A549 (cell line): ENCODE measurements at regions not wholly inside any gene's neighbourhood (a gene's known extent, or its start where the extent isn't known, plus 50 kb on each side); places are given as distances from the start of the nearest gene placed in this dataset.

Experiments
- EP300 ChIP-seq, 2 experiments: fragments of >200 bp; sonication (Bioruptor Twin); formaldehyde crosslinking; IDR thresholded peaks; 2 replicates in 1 of 2; 3 replicates in 1 of 2; pipeline ENCODE4 v1.6.1; 2016 to 2017
- HDAC2 ChIP-seq: fragments of 200-600 bp; sonication (generic); IDR thresholded peaks from 2 replicates; pipeline ENCODE4 v1.6.1; 2016
- MYC ChIP-seq: IDR thresholded peaks from 2 replicates; pipeline ENCODE4 v1.6.1; 2012; ENCODE audit warnings: mild to moderate bottlenecking, inconsistent platforms, low read length, improper control_type of control experiment, borderline replicate concordance
- POLR2A ChIP-seq: IDR thresholded peaks from 2 replicates; pipeline ENCODE4 v1.6.1; 2012; ENCODE audit warnings: mild to moderate bottlenecking, low read length
- TF ChIP-seq, protein P1 (sequence below): fragments of 200-600 bp; sonication (generic); IDR thresholded peaks from 2 replicates; pipeline ENCODE4 v1.6.1; 2016; ENCODE audit warnings: antibody characterized with exemption, mild to moderate bottlenecking, moderate library complexity
- TF ChIP-seq, protein P2 (sequence below): fragments of >200 bp; sonication (Bioruptor Twin); formaldehyde crosslinking; IDR thresholded peaks from 3 replicates; pipeline ENCODE4 v1.6.1; 2016
- TF ChIP-seq, protein P3 (sequence below): fragments of >200 bp; sonication (Bioruptor Twin); formaldehyde crosslinking; IDR thresholded peaks from 3 replicates; pipeline ENCODE4 v1.5.1; 2016

DNA sequence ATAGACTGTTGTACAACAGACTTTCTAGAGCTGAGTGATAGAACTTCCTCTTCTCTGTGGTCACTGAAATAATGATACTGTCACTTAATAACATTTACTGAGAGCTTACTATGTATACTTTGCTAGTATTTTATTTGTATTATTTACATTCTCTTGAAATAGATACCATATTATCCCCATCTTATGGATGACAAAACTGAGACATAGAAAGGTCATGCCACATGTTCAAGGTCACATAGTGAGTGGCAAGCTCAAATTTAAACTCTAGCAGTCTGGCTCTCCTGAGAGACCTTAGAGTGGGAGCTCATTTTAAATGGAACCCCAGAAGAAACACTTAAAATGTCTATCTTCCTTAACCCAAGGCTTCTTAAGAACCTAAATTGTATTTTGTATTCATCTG is 266.6 kb upstream of the CAMK1G start:
- TF ChIP-seq, protein P1, sequence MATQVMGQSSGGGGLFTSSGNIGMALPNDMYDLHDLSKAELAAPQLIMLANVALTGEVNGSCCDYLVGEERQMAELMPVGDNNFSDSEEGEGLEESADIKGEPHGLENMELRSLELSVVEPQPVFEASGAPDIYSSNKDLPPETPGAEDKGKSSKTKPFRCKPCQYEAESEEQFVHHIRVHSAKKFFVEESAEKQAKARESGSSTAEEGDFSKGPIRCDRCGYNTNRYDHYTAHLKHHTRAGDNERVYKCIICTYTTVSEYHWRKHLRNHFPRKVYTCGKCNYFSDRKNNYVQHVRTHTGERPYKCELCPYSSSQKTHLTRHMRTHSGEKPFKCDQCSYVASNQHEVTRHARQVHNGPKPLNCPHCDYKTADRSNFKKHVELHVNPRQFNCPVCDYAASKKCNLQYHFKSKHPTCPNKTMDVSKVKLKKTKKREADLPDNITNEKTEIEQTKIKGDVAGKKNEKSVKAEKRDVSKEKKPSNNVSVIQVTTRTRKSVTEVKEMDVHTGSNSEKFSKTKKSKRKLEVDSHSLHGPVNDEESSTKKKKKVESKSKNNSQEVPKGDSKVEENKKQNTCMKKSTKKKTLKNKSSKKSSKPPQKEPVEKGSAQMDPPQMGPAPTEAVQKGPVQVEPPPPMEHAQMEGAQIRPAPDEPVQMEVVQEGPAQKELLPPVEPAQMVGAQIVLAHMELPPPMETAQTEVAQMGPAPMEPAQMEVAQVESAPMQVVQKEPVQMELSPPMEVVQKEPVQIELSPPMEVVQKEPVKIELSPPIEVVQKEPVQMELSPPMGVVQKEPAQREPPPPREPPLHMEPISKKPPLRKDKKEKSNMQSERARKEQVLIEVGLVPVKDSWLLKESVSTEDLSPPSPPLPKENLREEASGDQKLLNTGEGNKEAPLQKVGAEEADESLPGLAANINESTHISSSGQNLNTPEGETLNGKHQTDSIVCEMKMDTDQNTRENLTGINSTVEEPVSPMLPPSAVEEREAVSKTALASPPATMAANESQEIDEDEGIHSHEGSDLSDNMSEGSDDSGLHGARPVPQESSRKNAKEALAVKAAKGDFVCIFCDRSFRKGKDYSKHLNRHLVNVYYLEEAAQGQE = no peak
- TF ChIP-seq, protein P2, sequence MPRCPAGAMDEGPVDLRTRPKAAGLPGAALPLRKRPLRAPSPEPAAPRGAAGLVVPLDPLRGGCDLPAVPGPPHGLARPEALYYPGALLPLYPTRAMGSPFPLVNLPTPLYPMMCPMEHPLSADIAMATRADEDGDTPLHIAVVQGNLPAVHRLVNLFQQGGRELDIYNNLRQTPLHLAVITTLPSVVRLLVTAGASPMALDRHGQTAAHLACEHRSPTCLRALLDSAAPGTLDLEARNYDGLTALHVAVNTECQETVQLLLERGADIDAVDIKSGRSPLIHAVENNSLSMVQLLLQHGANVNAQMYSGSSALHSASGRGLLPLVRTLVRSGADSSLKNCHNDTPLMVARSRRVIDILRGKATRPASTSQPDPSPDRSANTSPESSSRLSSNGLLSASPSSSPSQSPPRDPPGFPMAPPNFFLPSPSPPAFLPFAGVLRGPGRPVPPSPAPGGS = no peak
- TF ChIP-seq POLR2A = no peak
- TF ChIP-seq, protein P3, sequence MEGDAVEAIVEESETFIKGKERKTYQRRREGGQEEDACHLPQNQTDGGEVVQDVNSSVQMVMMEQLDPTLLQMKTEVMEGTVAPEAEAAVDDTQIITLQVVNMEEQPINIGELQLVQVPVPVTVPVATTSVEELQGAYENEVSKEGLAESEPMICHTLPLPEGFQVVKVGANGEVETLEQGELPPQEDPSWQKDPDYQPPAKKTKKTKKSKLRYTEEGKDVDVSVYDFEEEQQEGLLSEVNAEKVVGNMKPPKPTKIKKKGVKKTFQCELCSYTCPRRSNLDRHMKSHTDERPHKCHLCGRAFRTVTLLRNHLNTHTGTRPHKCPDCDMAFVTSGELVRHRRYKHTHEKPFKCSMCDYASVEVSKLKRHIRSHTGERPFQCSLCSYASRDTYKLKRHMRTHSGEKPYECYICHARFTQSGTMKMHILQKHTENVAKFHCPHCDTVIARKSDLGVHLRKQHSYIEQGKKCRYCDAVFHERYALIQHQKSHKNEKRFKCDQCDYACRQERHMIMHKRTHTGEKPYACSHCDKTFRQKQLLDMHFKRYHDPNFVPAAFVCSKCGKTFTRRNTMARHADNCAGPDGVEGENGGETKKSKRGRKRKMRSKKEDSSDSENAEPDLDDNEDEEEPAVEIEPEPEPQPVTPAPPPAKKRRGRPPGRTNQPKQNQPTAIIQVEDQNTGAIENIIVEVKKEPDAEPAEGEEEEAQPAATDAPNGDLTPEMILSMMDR = no peak
- TF ChIP-seq HDAC2 = no peak
- no peak for TF ChIP-seq EP300 (IDR thresholded peaks at IDR 0.05)
- no peak for TF ChIP-seq MYC
